HEK293T (cell line): ENCODE measurements at regions not wholly inside any gene's neighbourhood (a gene's known extent, or its start where the extent isn't known, plus 50 kb on each side); places are given as distances from the start of the nearest gene placed in this dataset.

ENCODE experiments used
- ARNT ChIP-seq: fragments of 450-650 bp; IDR thresholded peaks from 2 replicates; pipeline ENCODE4 v1.6.1; 2017; ENCODE audit warnings: mild to moderate bottlenecking
- BHLHE40 ChIP-seq: fragments of 450-650 bp; IDR thresholded peaks from 2 replicates; pipeline ENCODE4 v1.6.1; 2016; ENCODE audit warnings: mild to moderate bottlenecking, moderate library complexity, borderline replicate concordance
- ELF4 ChIP-seq: fragments of 450-650 bp; IDR thresholded peaks from 2 replicates; pipeline ENCODE4 v1.6.1; 2017; ENCODE audit warnings: antibody characterized with exemption
- FOXA1 ChIP-seq: fragments of 450-650 bp; IDR thresholded peaks from 2 replicates; pipeline ENCODE4 v1.6.1; 2016; ENCODE audit warnings: mild to moderate bottlenecking
- FOXK2 ChIP-seq: fragments of 450-650 bp; IDR thresholded peaks from 2 replicates; pipeline ENCODE4 v1.6.1; 2016; ENCODE audit warnings: mild to moderate bottlenecking
- HDGF ChIP-seq: fragments of 450-650 bp; IDR thresholded peaks from 2 replicates; pipeline ENCODE4 v1.6.1; 2017; ENCODE audit warnings: antibody characterized with exemption, borderline replicate concordance
- SP1 ChIP-seq: fragments of 450-650 bp; IDR thresholded peaks from 2 replicates; pipeline ENCODE4 v1.6.1; 2017
- SUZ12 ChIP-seq: fragments of 450-650 bp; IDR thresholded peaks from 2 replicates; pipeline ENCODE4 v1.6.1; 2016; ENCODE audit warnings: mild to moderate bottlenecking
- TARDBP ChIP-seq: fragments of 450-650 bp; IDR thresholded peaks from 2 replicates; pipeline ENCODE4 v1.6.1; 2016

DNA sequence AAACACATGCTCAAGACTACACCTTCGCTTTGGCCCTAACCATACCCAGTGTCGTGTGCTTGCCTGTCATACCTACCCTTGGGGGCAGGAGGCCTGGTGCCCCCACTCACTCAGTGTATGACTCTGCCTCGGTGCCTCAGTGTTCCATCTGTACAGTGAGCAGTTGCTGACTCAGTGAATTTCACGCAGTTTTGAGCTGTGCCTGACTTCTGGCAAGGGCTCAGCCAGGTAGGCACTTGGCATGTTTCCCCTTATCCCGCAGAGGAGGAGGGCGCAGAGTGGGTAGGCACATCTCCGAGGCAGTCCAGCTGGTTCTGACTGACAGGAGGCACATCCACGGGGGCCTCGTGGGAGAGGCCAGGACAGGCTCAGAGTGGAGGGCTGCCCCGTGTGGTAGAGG, 148.9 kb upstream of the CIBAR2 start:
- TF ChIP-seq TARDBP (no peak), SP1 (no peak), BHLHE40 (no peak), FOXA1 (no peak), SUZ12 (no peak), ELF4 (no peak), ARNT (no peak), FOXK2 (no peak), HDGF (no peak)
